HG03159 (cell line): ENCODE measurements at regions not wholly inside any gene's neighbourhood (a gene's known extent, or its start where the extent isn't known, plus 50 kb on each side); places are given as distances from the start of the nearest gene placed in this dataset.
"Not testable (repeated sequence)": the region's sequence is repeated elsewhere in the genome, so short reads cannot be mapped to it uniquely, and the experiment has no call there.

Experiments used
- ATAC-seq: cut with Tn5 transposase; IDR thresholded peaks from one replicate; pipeline ENCODE4 v1.9.1; 2021; ENCODE audit warnings: mild to moderate bottlenecking, moderate library complexity; ENCODE audit not compliant: unreplicated experiment

- no peak for ATAC-seq
Measured at GRCh38 chr3:25844891-25845290, 55.0 kb downstream of the OXSM start.

GRCh38 chr3:25846282-25846681, 56.4 kb downstream of the OXSM start:
- no peak for ATAC-seq

GRCh38 chr3:25849091-25849490, 59.2 kb downstream of the OXSM start:
- no peak for ATAC-seq

DNA sequence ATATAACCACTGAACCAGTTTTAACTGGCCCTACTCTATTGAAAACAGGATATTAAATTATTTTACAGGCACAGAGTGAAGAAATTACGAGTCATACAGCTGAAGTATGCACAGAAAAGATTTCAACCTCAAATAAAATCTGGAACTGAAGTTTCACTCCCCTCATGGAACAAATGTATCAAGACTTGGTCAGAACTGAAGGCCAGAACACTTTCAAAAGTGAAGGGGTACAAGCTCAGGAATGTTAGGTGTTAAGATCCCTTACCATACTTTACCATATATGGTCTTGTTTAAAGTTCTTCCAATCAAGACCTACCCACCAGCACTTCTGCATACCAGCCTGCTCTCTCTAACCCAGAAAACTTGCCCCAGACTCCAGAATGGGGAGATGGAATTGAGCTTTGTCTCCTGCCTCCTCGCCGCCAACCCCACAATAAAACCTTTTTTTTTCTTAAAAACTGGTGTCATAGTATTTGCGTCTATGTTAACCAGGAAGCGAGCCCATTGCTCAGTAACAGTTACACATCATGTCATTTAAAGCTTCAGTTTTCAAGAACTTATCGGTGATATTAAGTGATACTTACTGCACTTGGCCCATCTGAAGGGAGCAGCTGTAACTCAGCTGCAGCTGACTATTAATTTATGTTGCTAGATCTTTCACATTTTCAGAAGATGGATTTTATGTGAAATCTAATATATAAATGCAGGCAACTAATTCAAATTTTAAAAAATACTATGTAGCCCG, 59.9 kb downstream of the OXSM start:
- no peak for ATAC-seq

- not testable (repeated sequence) for ATAC-seq
Measured at GRCh38 chr3:25851693-25852259, 61.9 kb downstream of the OXSM start.

- no peak for ATAC-seq
Measured at GRCh38 chr3:25854214-25854613, 64.3 kb downstream of the OXSM start.

- no peak for ATAC-seq
Measured at GRCh38 chr3:25854635-25855034, 64.7 kb downstream of the OXSM start.

DNA sequence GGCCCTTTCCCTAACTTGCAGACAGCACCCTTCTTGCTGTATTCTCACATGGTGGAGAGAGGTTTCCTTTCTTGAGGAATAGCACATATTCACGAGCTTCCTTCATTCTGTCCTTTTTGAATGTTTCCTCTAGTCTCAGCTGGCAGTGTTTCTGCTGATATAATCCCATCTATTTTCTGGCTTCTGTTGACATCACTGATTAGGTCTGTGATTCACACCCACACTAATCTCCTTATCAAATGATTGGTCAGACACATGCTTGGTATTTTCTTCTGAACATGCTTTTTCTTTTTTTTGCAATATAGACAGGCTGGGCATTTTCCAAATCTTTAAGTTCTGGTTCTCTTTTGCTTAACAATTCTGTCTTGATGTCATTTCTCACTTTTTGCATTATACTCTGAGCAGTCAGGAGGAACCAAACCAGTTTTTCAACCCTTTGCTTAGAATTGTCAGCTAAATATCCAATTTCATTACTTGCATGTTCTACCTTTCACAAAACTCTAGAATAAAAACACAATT, 65.4 kb downstream of the OXSM start:
- ATAC-seq, result no peak

DNA sequence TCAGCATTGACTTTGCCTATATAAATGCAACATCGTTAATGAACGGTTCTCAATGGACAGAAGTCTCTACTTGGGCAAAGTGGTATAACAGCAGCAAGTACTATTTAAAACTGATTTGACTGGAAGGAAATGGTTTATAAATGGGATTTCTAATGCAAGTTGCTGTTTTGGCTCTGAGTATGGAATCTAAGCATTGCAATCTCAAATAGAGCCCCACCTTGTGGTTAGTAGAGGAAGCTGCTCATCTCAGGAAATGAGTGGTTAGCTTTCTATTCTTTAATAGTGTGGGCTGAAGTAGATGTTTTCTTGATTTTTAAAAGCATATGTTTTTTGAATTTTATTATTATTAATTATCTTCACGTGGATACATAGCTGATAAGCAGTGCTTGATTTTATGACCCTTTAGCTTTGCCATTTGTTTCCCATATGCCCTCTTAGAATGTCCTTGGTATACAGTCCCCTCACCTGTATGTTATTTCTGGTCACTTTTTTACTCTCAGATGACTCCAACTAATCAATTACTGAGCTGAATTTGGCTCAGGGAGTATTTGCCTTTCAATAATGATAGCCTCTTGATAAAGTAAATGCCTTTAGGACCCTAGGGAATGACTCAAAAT, 67.1 kb downstream of the OXSM start:
- ATAC-seq, result peak; percentile 94

- no peak for ATAC-seq
Measured at GRCh38 chr3:25861566-25861965, 71.7 kb downstream of the OXSM start.

DNA sequence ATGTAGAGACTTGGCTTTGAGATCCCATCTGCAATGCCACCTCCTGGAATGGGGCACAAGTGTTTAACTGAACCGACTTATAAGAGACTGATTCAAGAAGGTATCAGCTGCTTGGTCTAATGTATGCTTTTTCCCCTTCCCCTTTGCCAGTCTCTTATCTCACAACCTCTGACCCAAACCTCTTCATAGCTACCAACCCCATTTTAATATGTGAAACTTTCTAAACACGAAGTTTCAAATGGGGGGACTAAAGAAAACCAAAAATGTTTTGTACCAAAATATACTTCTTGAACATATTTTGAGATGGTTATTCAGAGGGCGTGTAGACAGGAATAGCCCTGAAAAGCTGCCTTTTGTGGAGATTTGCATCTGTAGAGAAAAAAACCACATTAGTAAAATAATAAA, 73.1 kb downstream of the OXSM start:
- no peak for ATAC-seq

- ATAC-seq, result no peak
Measured at GRCh38 chr3:25863416-25863959, 73.6 kb downstream of the OXSM start.

- ATAC-seq, result no peak
Measured at GRCh38 chr3:25870452-25870851, 80.6 kb downstream of the OXSM start.

DNA sequence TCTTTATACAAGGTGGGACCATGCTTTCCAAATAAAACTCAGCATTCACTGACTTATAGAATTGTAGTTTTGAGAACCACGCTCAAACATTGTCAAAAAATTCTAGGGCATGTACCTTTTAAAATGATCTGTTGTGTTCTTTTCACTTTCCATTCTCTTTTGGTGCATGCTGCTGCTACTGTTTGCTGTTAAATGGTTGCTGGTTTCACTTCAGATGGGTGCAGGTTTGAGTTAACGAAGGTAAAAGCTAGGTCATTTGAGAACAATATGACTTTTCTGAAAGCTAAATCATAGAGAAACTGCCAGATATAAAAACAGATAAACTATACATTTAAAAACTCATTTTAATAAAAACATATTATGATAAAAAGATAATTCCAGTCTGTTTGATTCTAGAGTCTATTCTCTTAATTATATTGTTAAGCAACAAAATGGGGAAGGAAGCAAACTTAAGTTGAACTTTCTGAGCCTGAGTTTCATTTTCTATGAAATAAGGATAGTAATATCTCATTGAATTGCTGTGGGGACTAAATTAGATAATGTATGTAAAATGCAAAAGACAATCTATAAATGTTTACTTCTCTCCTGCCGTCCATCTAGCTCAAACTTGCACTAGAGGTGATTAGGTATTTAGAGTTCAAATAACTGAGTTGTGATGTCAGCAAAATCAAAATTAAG, 82.4 kb downstream of the OXSM start:
- peak; percentile 96 for ATAC-seq

DNA sequence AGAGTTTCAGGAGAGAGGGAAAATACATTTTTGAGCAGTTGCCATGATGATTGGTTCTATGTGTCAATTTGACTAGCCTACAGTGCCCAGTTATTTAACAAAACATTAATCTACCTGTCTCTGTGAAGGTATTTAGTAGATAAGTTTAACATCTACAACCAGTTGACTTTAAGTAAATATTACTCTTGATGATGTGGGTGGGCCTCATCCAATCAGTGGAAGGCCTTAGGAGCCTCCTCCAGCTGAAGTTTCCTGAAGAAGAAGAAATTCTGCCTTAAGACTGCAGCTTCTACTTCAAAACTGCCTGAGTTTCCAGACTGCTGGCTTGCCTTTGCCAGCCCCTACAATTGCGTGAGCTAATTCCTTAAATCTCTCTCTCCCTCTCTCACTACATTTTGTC, 93.6 kb downstream of the OXSM start:
- ATAC-seq, result no peak

- ATAC-seq, result no peak
Measured at GRCh38 chr3:25884981-25885380, 95.1 kb downstream of the OXSM start.

DNA sequence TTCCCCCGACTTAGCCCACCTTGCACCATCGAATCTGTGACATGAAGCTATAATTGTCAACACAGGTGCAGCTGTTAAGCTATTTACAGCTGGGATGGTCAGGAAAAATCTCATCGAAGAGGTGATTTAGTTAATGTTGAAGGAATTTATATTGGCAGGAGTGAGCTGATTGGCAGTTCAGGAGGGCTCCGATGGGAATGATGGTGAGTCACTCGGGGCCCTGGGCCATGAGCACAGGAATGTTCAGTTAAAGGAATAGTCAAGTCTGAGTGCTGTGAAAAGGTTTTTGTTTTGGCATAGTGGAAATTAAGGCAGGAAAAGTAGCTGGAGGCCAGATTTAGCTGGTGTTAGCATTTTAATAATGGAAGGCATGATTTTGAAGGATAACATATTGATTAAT, 95.7 kb downstream of the OXSM start:
- ATAC-seq, result no peak

DNA sequence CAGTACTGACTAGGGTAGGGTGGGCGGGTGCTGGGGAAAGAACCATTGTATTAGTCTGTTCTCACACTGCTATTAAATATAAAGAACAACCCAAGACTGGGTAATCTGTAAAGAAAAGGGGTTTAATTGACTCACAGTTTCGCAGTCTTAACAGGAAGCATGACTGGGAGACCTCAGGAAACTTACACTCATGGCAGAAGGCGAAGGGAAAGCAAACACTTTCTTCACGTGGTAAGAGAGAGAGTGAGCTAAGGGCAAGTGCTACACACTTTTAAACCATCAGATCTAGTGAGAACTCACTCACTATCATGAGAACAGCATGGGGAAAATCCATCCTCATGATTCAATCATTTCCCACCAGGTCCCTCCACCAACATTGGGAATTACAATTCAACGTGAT, 98.0 kb downstream of the OXSM start:
- no peak for ATAC-seq

DNA sequence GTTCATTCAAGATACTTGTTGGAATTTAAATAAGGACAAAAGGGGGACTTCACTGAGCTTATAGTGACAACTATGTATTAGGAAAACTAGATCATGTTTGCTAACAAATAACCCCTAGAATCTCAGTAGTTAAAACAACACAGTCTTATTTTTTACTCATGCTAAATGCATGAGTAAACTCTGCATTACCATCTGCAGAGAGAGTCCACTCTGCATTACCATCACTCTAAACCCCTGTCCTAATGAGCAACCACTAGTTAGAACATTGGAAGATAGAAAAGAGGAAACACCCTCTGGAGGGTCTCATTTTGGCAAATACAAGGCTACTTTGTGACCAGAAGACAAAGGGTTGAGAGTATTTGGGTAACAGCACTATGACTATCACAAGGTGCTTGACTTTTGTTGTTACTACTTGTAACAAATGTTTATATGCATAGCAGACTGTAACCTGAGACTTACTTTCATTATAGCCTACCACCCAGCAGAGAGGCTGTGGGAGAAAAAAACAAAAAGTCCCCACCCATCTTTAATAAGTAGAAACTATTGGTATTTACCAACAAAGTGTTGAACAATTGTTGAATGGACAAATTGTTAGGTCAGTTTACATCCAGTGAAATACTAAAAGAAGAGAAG, 99.1 kb downstream of the OXSM start:
- no peak for ATAC-seq

DNA sequence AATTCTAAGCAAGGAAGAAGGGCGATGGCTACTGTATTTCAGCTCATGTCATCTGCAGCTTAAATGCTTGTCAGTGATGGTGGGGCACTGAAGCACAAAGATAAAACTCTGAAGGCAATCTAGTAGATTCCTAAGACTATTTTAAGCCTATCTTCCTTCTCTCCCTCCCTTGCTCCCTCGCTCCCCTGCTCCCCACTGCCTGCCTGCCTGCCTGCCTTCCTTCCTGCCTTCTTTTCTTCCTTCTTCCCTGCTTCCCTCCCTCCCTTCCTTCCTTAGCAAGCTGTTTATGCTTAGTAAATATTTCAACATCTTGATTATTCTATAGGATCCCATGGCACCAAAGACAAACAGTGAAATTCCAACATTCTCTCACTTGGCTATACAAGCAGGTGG, 99.6 kb downstream of the OXSM start:
- no peak for ATAC-seq

DNA sequence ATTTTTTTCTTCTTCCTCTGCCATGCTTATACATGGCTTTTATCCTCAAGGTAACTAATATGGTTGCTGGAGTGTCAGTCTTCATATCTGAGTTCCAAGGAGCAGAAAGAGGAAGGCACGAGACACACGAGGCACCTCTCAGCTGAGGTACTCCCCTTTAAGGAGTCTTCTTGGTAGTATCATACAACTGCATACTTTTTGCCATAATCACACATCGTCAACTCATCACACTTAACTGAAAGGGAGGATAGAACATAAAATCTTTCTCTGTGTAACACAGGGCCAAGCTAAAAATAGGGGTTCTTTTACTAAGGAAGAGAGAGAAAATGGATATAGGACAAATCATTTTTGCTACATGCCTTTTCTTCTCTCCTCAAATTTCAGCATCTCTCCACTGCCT, 104.2 kb downstream of the OXSM start:
- ATAC-seq, result no peak
